ENCODE measurements at regions not wholly inside any gene's neighbourhood (a gene's known extent, or its start where the extent isn't known, plus 50 kb on each side); places are given as distances from the start of the nearest gene placed in this dataset.

- Histone ChIP-seq H3K9me3 (replicated peaks in 1 of 2; ENCODE audit: control insufficient read depth in 1 of 2, insufficient read depth in 1 of 2, low read length in 2 of 2) (no peaks in the 10 kb centered on the region), H3K4me2 (replicated peaks; ENCODE audit: extremely low read depth, low read length, poor library complexity, severe bottlenecking) (no peak overlapping the region), H3K79me2 (ENCODE audit: insufficient read depth, low read length) (no peaks in the 10 kb centered on the region), H3K36me3 (replicated peaks in 1 of 2; ENCODE audit: control insufficient read depth in 1 of 2, insufficient read depth in 2 of 2, low read length in 2 of 2) (no peaks in the 10 kb centered on the region), H3K9ac (ENCODE audit: insufficient read depth, low read length, poor library complexity, severe bottlenecking) (no peak overlapping the region), H4K20me1 (ENCODE audit: insufficient read depth, low read length) (no peaks in the 10 kb centered on the region), H2AFZ (ENCODE audit: insufficient read depth, low read depth, low read length, poor library complexity, severe bottlenecking) (no peak overlapping the region), H3K27ac (ENCODE audit: low read depth in 1 of 2, low read length in 2 of 2) (no peak overlapping the region), H3K4me1 (ENCODE audit: control insufficient read depth in 1 of 2, insufficient read depth in 2 of 2, low read length in 2 of 2) (no peaks in the 10 kb centered on the region), H3K27me3 (ENCODE audit: control insufficient read depth in 2 of 2, insufficient read depth in 2 of 2, low read length in 2 of 2) (no peaks in the 10 kb centered on the region), H3K4me3 (replicated peaks in 1 of 3; ENCODE audit: low read depth in 2 of 3, low read length in 3 of 3) (no peak overlapping the region)
- no peak for TF ChIP-seq CTCF (IDR thresholded peaks at IDR 0.05)
- Mint-ChIP-seq H3K4me3 (no peak overlapping the region), H3K36me3 (no peaks in the 10 kb centered on the region), H3K9me3 (no peaks in the 10 kb centered on the region), H3K27ac (no peak overlapping the region), H3K4me1 (no peaks in the 10 kb centered on the region), H3K27me3 (ENCODE audit: low read depth in 3 of 3) (no peaks in the 10 kb centered on the region)
- intact Hi-C loops (cut with micrococcal nuclease): no loop called here
- DNase-seq: no peak
Observed at GRCh38 chr6:16049168-16049567, 79.7 kb upstream of the MYLIP start.

- Histone ChIP-seq H3K4me1 (ENCODE audit: control insufficient read depth in 1 of 2, insufficient read depth in 2 of 2, low read length in 2 of 2) (peaks cover 2 to 3% of the 10 kb centered on the region in 2 donors), H3K4me2 (replicated peaks; ENCODE audit: extremely low read depth, low read length, poor library complexity, severe bottlenecking) (no peak overlapping the region), H3K9ac (ENCODE audit: insufficient read depth, low read length, poor library complexity, severe bottlenecking) (no peak overlapping the region), H3K9me3 (replicated peaks in 1 of 2; ENCODE audit: control insufficient read depth in 1 of 2, insufficient read depth in 1 of 2, low read length in 2 of 2) (no peaks in the 10 kb centered on the region), H4K20me1 (ENCODE audit: insufficient read depth, low read length) (no peaks in the 10 kb centered on the region), H2AFZ (ENCODE audit: insufficient read depth, low read depth, low read length, poor library complexity, severe bottlenecking) (no peak overlapping the region), H3K27ac (ENCODE audit: low read depth in 1 of 2, low read length in 2 of 2) (no peak overlapping the region), H3K79me2 (ENCODE audit: insufficient read depth, low read length) (no peaks in the 10 kb centered on the region), H3K36me3 (replicated peaks in 1 of 2; ENCODE audit: control insufficient read depth in 1 of 2, insufficient read depth in 2 of 2, low read length in 2 of 2) (no peaks in the 10 kb centered on the region), H3K4me3 (replicated peaks in 1 of 3; ENCODE audit: low read depth in 2 of 3, low read length in 3 of 3) (no peak overlapping the region), H3K27me3 (ENCODE audit: control insufficient read depth in 2 of 2, insufficient read depth in 2 of 2, low read length in 2 of 2) (no peaks in the 10 kb centered on the region)
- Mint-ChIP-seq H3K27me3 (ENCODE audit: low read depth in 3 of 3) (no peaks in the 10 kb centered on the region), H3K9me3 (peaks cover 0 to 2% (median 0%) of the 10 kb centered on the region in 7 donors), H3K4me1 (peaks cover 5% of the 10 kb centered on the region), H3K36me3 (no peaks in the 10 kb centered on the region), H3K27ac (no peak overlapping the region), H3K4me3 (no peak overlapping the region)
- DNase-seq: no peak
- intact Hi-C loops (cut with micrococcal nuclease): no loop called here
- WGBS (ENCODE audit: insufficient coverage): 97% methylated on average over 3 of the region's 3 CpGs
- no peak for TF ChIP-seq CTCF (IDR thresholded peaks at IDR 0.05)
Observed at GRCh38 chr6:16048221-16048620, 80.7 kb upstream of the MYLIP start.

Measured in CD14-positive monocyte (primary cell).